NCI-H82 (cell line): ENCODE measurements at regions not wholly inside any gene's neighbourhood (a gene's known extent, or its start where the extent isn't known, plus 50 kb on each side); places are given as distances from the start of the nearest gene placed in this dataset.
"Not testable (repeated sequence)": the region's sequence is repeated elsewhere in the genome, so short reads cannot be mapped to it uniquely, and the experiment has no call there.

Source experiments
- DNase-seq: peaks from one replicate; lab custom pipeline; 2025; lab: John Stamatoyannopoulos, UW

GRCh38 chr21:28703861-28704260, 288.8 kb downstream of the LTN1 start:
- DNase-seq: no peak

GRCh38 chr21:28699596-28700259, 292.9 kb downstream of the LTN1 start:
- DNase-seq: no peak

GRCh38 chr21:28699186-28699585, 293.5 kb downstream of the LTN1 start:
- DNase-seq: no peak

GRCh38 chr21:28696844-28697410, 295.8 kb downstream of the LTN1 start:
- DNase-seq: no peak

- DNase-seq: no peak
Observed at GRCh38 chr21:28693476-28693875, 299.2 kb downstream of the LTN1 start.

- no peak for DNase-seq
Observed at GRCh38 chr21:28690196-28690595, 302.5 kb downstream of the LTN1 start.

- DNase-seq: no peak
Observed at GRCh38 chr21:28688381-28688780, 304.3 kb downstream of the LTN1 start.

GRCh38 chr21:28687586-28687985, 305.1 kb downstream of the LTN1 start:
- peak; percentile 34 for DNase-seq

GRCh38 chr21:28683982-28684752, 308.5 kb downstream of the LTN1 start:
- DNase-seq: no peak

- not testable (repeated sequence) for DNase-seq
Observed at GRCh38 chr21:28682884-28683283, 309.8 kb downstream of the LTN1 start.

- not testable (repeated sequence) for DNase-seq
Observed at GRCh38 chr21:28677096-28677495, 315.6 kb downstream of the LTN1 start.

GRCh38 chr21:28675331-28676041, 317.2 kb downstream of the LTN1 start:
- no peak for DNase-seq

- DNase-seq: no peak
Observed at GRCh38 chr21:28674763-28675162, 317.9 kb downstream of the LTN1 start.

- DNase-seq: no peak
Observed at GRCh38 chr21:28671549-28672195, 321.0 kb downstream of the LTN1 start.

GRCh38 chr21:28669971-28670653, 322.6 kb downstream of the LTN1 start:
- no peak for DNase-seq

GRCh38 chr21:28669321-28669720, 323.4 kb downstream of the LTN1 start:
- DNase-seq: no peak

- DNase-seq: no peak
Observed at GRCh38 chr21:28663754-28664153, 328.9 kb downstream of the LTN1 start.

- no peak for DNase-seq
Observed at GRCh38 chr21:28663111-28663693, 329.5 kb downstream of the LTN1 start.

- DNase-seq: no peak
Observed at GRCh38 chr21:28657566-28657965, 335.1 kb downstream of the LTN1 start.

GRCh38 chr21:28655471-28655870, 337.2 kb downstream of the LTN1 start:
- DNase-seq: no peak

- no peak for DNase-seq
Observed at GRCh38 chr21:28654406-28654805, 338.3 kb downstream of the LTN1 start.
